HG03175 (cell line): ENCODE measurements at regions not wholly inside any gene's neighbourhood (a gene's known extent, or its start where the extent isn't known, plus 50 kb on each side); places are given as distances from the start of the nearest gene placed in this dataset.

Source experiments
- ATAC-seq: cut with Tn5 transposase; IDR thresholded peaks from one replicate; pipeline ENCODE4 v1.9.1; 2021; ENCODE audit warnings: mild to moderate bottlenecking, moderate library complexity; ENCODE audit not compliant: unreplicated experiment

- ATAC-seq = no peak
Observed at GRCh38 chr4:24637173-24637572, 52.8 kb upstream of the DHX15 start.

GRCh38 chr4:24638396-24638875 lies 54.1 kb upstream of the DHX15 start:
- no peak for ATAC-seq

GRCh38 chr4:24639714-24640113 lies 55.4 kb upstream of the DHX15 start:
- ATAC-seq = no peak

- no peak for ATAC-seq
Observed at GRCh38 chr4:24640366-24640765, 56.0 kb upstream of the DHX15 start.

GRCh38 chr4:24642981-24643547 lies 58.7 kb upstream of the DHX15 start:
- ATAC-seq = peak; percentile 81

- ATAC-seq = no peak
Observed at GRCh38 chr4:24643774-24644520, 59.6 kb upstream of the DHX15 start.

- ATAC-seq = no peak
Observed at GRCh38 chr4:24644983-24645764, 60.8 kb upstream of the DHX15 start.

GRCh38 chr4:24645765-24646550 lies 61.6 kb upstream of the DHX15 start:
- no peak for ATAC-seq

- no peak for ATAC-seq
Observed at GRCh38 chr4:24646798-24647460, 62.6 kb upstream of the DHX15 start.

- no peak for ATAC-seq
Observed at GRCh38 chr4:24650849-24651640, 66.7 kb upstream of the DHX15 start.

GRCh38 chr4:24655326-24655725 lies 71.0 kb upstream of the DHX15 start:
- ATAC-seq = no peak

- no peak for ATAC-seq
Observed at GRCh38 chr4:24655971-24656370, 71.6 kb upstream of the DHX15 start.

- no peak for ATAC-seq
Observed at GRCh38 chr4:24656906-24657305, 72.6 kb upstream of the DHX15 start.

- peak; percentile 95 for ATAC-seq
Observed at GRCh38 chr4:24657768-24658617, 73.6 kb upstream of the DHX15 start.

GRCh38 chr4:24659241-24659961 lies 75.0 kb upstream of the DHX15 start:
- no peak for ATAC-seq

- no peak for ATAC-seq
Observed at GRCh38 chr4:24662056-24662455, 77.7 kb upstream of the DHX15 start.

GRCh38 chr4:24662542-24662941 lies 78.2 kb upstream of the DHX15 start:
- ATAC-seq = no peak

GRCh38 chr4:24664956-24665355 lies 80.6 kb upstream of the DHX15 start:
- ATAC-seq = no peak
